Activated CD4-positive, alpha-beta T cell treated with anti-CD3 and anti-CD28 coated beads, Interleukin-2, amount 50 U/mL, for 24 hours (primary cell): ENCODE measurements at regions not wholly inside any gene's neighbourhood (a gene's known extent, or its start where the extent isn't known, plus 50 kb on each side); places are given as distances from the start of the nearest gene placed in this dataset.
A peak's percentile ranks its signal among the peaks of the same experiment; 100 is the strongest.
"Not testable (repeated sequence)": the region's sequence is repeated elsewhere in the genome, so short reads cannot be mapped to it uniquely, and the experiment has no call there.

Experiments used
- DNase-seq, 2 donors: peaks; one replicate each; pipeline ENCODE4 v3.0.0-alpha.2; 2020; ENCODE audit warnings: low read depth in 1 of 2, low spot score in 1 of 2

DNA sequence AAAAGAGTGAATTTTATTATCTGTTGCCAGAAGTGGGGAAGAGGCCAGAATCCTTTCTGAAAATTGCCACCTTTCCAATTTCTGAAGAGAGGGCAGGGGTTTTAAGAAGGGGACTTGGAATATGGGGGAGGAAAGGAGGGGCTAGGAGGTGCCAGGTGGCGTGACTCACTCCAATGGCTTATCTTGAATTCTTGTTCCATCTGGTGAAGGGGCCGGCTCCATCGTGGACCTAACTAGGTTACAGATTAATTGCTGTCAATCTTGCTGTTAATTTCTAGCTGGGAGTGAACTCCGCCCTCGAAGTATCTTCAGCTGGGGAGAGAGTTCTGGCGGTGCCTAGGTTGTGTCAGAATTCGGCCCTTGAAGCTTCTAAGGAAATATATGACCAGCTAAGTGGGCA, 138.7 kb downstream of the YTHDC2 start:
- DNase-seq: no peak

DNA sequence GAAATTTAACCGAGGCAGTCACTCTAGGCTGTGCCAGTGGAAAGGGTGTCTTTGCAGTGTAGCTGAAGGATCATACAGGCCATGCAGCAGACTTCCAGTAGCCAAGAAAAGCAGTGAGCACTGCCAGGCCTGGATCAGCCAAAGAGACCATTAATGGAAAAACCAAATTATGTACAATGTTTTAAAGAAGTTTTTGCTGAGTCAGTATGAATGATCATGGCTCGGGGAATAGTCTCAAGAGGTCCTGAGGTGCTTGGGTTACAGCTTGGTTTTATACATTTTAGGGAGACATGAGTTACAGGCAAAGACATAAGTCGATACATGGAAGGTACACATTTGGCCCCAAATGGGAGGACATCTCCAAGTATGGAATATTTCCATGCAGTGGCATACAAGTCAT, 141.3 kb downstream of the YTHDC2 start:
- DNase-seq: no peak

GRCh38 chr5:113660206-113660605, 146.7 kb downstream of the YTHDC2 start:
- DNase-seq: no peak

DNA sequence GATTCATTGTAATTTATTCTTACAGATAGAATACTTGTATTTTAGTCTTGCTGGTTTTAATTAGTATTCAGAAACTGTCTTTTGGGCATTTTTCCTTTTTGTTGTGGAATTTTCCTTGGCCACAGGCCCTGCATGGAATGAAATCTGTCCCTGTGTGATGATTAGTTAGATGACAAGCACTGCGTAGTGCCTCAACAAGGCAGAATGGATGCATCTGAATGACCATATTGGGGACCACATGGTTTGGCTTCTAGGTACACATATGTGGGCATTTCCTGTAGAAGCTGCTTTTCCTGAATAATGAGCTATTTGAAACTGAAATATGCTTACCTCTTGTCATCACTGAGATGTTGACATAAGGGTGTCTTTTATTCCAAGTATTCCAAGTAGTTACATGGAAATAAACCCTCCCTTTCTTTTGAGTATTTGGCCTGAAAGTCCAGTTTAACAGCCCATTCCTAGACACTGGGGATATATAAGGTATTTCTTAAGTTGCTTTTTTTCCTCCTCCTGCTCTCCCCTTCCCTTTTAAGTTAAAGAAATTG, 147.3 kb downstream of the YTHDC2 start:
- no peak for DNase-seq

DNA sequence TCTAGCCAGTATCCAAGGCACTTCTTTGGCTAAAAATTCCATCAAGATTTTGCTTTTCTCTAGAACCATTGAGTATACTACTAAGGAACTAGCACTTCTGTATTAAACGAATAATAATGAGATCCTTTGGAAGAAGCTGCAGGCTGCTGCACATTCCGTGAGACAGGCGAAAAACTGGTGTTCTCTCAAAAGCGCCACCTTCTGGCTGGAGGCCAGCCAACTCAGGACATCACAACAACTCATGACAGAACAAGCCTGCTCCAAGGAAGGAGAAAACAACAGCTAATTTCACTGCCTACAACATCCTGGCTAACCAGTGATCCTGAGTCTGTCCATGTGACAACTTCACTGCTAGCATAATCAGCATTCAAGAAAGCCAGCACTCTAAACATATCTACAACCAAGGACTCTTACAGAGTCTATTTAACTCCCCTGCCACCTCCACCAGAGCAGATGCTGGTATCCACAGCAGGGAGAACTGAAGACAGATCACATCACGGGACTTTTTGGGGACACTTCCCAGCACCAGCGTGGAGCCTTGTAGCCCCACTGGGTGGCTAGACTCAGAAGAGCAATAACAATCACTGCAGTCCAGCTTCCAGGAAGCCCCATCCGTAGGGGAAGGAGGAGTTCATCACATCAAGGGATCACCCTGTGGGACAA, 150.5 kb downstream of the YTHDC2 start:
- no peak for DNase-seq

DNA sequence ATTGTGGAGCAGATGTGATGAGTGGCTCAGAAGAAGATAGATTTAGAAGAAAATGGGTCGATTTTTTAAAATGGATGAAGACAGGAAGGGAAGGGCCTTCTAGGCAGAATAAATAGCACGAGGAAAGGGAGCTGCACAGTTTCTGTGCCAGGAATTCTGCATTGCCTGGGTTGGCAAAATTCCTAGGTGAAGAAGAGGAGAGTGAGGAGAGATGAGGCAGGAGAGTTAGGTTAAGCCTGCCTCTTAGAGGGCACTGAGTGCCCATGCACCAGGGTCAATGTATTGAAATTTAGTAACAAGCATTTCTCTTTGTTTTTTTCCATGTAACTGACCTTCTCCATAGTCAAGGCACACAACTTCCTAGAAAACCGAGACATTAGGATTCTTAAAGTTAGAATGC, 159.5 kb downstream of the YTHDC2 start:
- no peak for DNase-seq

GRCh38 chr5:113675166-113675565, 161.7 kb downstream of the YTHDC2 start:
- no peak for DNase-seq

DNA sequence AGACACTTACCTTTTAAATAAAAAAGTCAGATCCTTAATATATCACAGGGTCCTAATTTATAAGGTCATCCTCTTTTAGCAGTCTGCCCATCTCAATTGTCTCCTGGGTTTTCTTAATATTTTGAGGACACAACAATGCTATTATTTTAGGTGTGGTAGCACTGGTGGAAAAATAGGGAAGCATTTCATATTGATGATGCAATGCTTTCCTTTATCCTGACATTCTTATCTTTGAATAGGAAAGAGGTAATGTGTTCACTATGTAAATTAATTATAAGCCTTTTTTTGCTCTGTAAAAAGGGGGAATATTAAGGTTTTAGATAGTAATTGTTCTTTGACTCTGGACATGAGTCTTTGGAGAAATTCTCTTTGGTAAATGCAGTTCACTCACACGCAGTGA, 164.7 kb downstream of the YTHDC2 start:
- DNase-seq: no peak

GRCh38 chr5:113678924-113679575, 165.6 kb downstream of the YTHDC2 start:
- DNase-seq: peak in 1 of 2 donors; percentile 6

DNA sequence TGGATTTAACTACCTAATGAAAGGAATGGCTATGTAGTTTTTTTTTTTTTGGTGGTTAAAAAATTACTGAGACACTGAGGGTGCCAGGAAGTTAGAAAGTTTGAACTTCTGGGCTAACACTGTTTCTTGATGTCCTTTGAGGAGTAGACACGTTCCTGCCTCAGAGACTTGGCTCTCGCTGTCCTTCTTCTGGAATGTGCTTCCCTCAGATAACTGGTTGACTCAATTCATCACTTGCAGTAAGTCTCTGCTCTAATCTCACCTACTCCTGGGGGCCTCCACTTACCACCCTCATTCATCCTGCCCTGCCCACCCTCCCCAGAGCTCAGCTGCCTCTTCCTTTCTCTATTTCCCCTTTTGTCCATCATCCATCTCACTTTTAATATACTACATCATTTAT, 167.0 kb downstream of the YTHDC2 start:
- DNase-seq: no peak

GRCh38 chr5:113682497-113683136, 169.1 kb downstream of the YTHDC2 start:
- DNase-seq: no peak

GRCh38 chr5:113683211-113683610, 169.7 kb downstream of the YTHDC2 start:
- no peak for DNase-seq

- DNase-seq: no peak
Observed at GRCh38 chr5:113686599-113686998, 173.1 kb downstream of the YTHDC2 start.

DNA sequence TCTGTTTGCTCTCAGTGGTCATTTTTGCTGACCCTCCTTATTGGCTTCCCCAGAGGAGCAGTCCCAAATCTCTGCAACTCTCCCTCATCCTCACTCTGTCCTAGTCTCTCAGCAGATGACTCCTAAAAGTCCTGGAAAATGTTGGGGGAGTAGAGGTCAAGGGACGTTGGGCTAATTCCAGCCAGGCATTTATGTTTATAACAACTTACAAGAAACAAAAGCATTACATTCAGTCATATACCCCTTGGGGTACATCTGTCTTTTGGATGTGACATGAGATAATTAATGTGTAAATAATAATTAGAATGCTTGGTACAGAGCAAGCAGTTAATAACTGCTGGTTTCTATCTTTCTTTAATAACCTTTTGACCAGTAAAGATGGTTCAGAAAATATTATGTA, 176.2 kb downstream of the YTHDC2 start:
- DNase-seq: no peak

GRCh38 chr5:113692466-113692865, 179.0 kb downstream of the YTHDC2 start:
- no peak for DNase-seq

GRCh38 chr5:113692891-113693457, 179.5 kb downstream of the YTHDC2 start:
- no peak for DNase-seq

- no peak for DNase-seq
Observed at GRCh38 chr5:113693701-113694100, 180.2 kb downstream of the YTHDC2 start.

DNA sequence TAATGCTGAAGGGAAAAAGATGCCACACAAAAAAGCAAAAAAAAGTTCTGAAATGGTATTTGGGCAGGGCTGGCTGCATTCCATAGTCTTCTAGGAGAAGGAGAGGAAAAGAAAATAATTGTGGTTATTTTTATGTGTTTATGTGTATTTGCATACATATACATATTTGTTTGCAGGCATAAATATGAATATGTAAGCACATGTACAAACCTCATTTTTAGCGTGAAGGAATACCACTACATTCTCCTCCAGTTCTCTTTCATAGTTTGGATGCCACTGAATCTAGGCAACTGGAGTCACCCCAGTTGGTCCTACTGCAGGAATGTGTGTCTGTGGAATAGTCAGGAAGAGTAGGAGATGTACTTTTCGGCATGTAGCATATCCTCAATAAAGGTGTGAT, 181.1 kb downstream of the YTHDC2 start:
- no peak for DNase-seq

DNA sequence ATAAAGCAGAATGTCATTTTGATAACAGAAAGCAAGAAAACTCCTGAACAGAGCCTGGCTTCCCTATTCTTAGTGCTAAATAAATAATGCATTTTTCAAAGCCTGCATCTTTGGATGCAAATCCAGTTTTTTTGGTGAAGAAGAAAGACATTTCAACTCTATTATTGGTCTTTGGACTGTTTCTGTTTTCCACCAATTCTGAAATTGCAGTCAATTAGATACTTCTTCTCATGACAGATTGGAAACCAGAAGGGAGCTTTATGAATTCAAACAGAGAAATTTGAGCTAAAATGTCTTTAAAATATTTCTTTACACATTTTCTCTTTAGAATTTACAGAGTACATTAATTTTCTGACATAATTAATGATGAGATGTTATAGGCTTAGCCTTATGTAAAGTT, 189.8 kb downstream of the YTHDC2 start:
- no peak for DNase-seq

DNA sequence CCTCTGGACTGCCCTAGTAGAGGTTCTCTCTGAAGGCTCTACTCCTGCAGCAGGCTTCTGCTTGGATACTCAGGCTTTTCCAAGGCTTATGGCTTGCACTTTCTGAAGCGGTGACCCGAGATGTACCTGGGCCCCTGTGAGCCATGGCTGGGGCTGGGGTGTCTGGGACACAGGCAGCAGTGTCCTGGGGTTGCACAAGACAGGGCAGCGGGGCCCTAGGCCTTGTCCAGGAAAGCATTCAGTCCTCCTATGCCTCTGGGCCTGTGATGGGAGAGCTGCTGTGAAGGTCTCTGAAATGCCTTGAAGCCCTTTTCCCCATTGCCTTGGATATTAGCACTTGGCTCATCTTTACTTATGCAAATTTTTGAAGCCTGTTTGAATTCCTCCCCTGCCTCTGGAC, 192.2 kb downstream of the YTHDC2 start:
- no peak for DNase-seq

DNA sequence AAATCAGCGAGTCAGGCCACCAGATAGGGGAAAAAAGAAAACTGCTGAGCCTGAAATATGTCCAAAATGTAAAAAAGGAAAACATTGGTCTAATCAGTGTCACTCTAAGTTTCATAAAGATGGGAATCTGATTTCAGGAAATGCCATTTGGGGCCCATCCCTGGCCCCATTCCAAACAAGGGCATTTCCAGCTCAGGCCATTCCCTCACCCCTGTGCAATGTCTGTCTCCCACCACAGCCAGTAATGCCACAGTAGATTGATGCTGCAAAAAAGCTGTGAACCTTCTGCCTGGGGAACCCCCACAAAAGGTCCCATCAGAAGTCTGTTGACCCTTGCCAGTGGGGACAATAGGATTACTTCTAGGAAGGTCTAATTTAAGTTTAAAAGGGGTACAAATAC, 199.6 kb downstream of the YTHDC2 start:
- no peak for DNase-seq

- not testable (repeated sequence) for DNase-seq
Observed at GRCh38 chr5:113715921-113716320, 202.4 kb downstream of the YTHDC2 start.
